Karpas-422 (cell line): ENCODE measurements at regions not wholly inside any gene's neighbourhood (a gene's known extent, or its start where the extent isn't known, plus 50 kb on each side); places are given as distances from the start of the nearest gene placed in this dataset.

ENCODE experiments used
- DNase-seq: peaks from one replicate; pipeline ENCODE4 v3.0.0-alpha.2; 2015
- H2AFZ ChIP-seq: fragments of 200-600 bp; sonication (generic); 2 replicates; pipeline ENCODE4 v1.6.1; 2014; ENCODE audit warnings: antibody characterized with exemption, low read length, mixed read lengths
- H3K27ac ChIP-seq: fragments of 200-600 bp; sonication (generic); 2 replicates; pipeline ENCODE4 v1.5.1; 2014; ENCODE audit warnings: mild to moderate bottlenecking, low read length, moderate library complexity
- H3K27me3 ChIP-seq: fragments of 200-600 bp; sonication (generic); 2 replicates; pipeline ENCODE4 v1.6.1; 2014; ENCODE audit warnings: low read length, mixed read lengths
- H3K36me3 ChIP-seq: fragments of 200-600 bp; sonication (generic); 2 replicates; pipeline ENCODE4 v1.6.1; 2014; ENCODE audit warnings: low read length, mixed read lengths; ENCODE audit not compliant: insufficient read depth
- H3K4me1 ChIP-seq: fragments of 200-600 bp; sonication (generic); 2 replicates; pipeline ENCODE4 v1.6.1; 2014; ENCODE audit warnings: mild to moderate bottlenecking, low read length, mixed read lengths
- H3K4me2 ChIP-seq: fragments of 200-600 bp; sonication (generic); 2 replicates; pipeline ENCODE4 v1.6.1; 2014; ENCODE audit warnings: low read length, low read depth, mild to moderate bottlenecking; ENCODE audit not compliant: poor library complexity, severe bottlenecking
- H3K4me3 ChIP-seq: fragments of 200-600 bp; sonication (generic); 2 replicates; pipeline ENCODE4 v1.5.1; 2014; ENCODE audit warnings: mild to moderate bottlenecking, antibody characterized with exemption, low read length, mixed read lengths
- H3K79me2 ChIP-seq: fragments of 200-600 bp; sonication (generic); 2 replicates; pipeline ENCODE4 v1.6.1; 2014; ENCODE audit warnings: mild to moderate bottlenecking, low read length, mixed read lengths
- H3K9ac ChIP-seq: fragments of 200-600 bp; sonication (generic); 2 replicates; pipeline ENCODE4 v1.6.0; 2014; ENCODE audit warnings: low read length
- H3K9me2 ChIP-seq: fragments of 200-600 bp; sonication (generic), shearing (Covaris generic); replicated peaks from 2 replicates; pipeline ENCODE4 v1.6.0; 2014; ENCODE audit warnings: mild to moderate bottlenecking, low read length, moderate library complexity; ENCODE audit not compliant: insufficient read depth
- H3K9me3 ChIP-seq: fragments of 300-700, 200-600 bp; sonication (generic); 2 replicates; pipeline ENCODE4 v1.6.1; 2014; ENCODE audit warnings: low read length, mixed read lengths
- H4K20me1 ChIP-seq: fragments of 200-600 bp; sonication (generic); 2 replicates; pipeline ENCODE4 v1.6.1; 2014; ENCODE audit warnings: mild to moderate bottlenecking, antibody characterized with exemption, low read length, low read depth; ENCODE audit not compliant: insufficient read depth

GRCh38 chr6:91683240-91683639, 1096.4 kb upstream of the MAP3K7 start:
- Histone ChIP-seq H3K9me2 (no peaks in the 10 kb centered on the region), H3K27me3 (no peaks in the 10 kb centered on the region), H2AFZ (no peak overlapping the region), H3K4me2 (no peak overlapping the region), H4K20me1 (no peaks in the 10 kb centered on the region), H3K4me1 (no peaks in the 10 kb centered on the region), H3K79me2 (no peaks in the 10 kb centered on the region), H3K9ac (no peak overlapping the region), H3K4me3 (no peak overlapping the region), H3K27ac (no peak overlapping the region), H3K9me3 (0 out of 2 replicates have a peak, but pooled peaks cover 7% of the 10 kb centered on the region), H3K36me3 (no peaks in the 10 kb centered on the region)
- no peak for DNase-seq

- no peak overlapping the region for H3K9ac ChIP-seq
- H3K27ac ChIP-seq: no peak overlapping the region
- H2AFZ ChIP-seq: no peak overlapping the region
- no peaks in the 10 kb centered on the region for H3K36me3 ChIP-seq
- peaks cover 7% of the 10 kb centered on the region for H3K9me3 ChIP-seq
- H4K20me1 ChIP-seq: no peaks in the 10 kb centered on the region
- no peaks in the 10 kb centered on the region; the same call in 1 of the 2 replicates for H3K9me2 ChIP-seq
- no peak overlapping the region for H3K4me3 ChIP-seq
- H3K79me2 ChIP-seq: no peaks in the 10 kb centered on the region
- DNase-seq: no peak
- H3K27me3 ChIP-seq: no peaks in the 10 kb centered on the region
- H3K4me1 ChIP-seq: no peaks in the 10 kb centered on the region
- H3K4me2 ChIP-seq: no peak overlapping the region
These were observed 1094.4 kb upstream of the MAP3K7 start for GRCh38 chr6:91681296-91681695.

- H3K9ac ChIP-seq: no peak overlapping the region
- H2AFZ ChIP-seq: no peak overlapping the region
- H3K27me3 ChIP-seq: no peaks in the 10 kb centered on the region
- no peaks in the 10 kb centered on the region for H4K20me1 ChIP-seq
- no peak overlapping the region for H3K4me2 ChIP-seq
- no peak overlapping the region for H3K4me3 ChIP-seq
- no peaks in the 10 kb centered on the region for H3K79me2 ChIP-seq
- no peaks in the 10 kb centered on the region; the same call in 1 of the 2 replicates for H3K9me2 ChIP-seq
- no peak overlapping the region for H3K27ac ChIP-seq
- H3K9me3 ChIP-seq: peaks cover 5% of the 10 kb centered on the region
- H3K4me1 ChIP-seq: no peaks in the 10 kb centered on the region
- H3K36me3 ChIP-seq: no peaks in the 10 kb centered on the region
- DNase-seq: no peak
These were observed 1092.0 kb upstream of the MAP3K7 start for GRCh38 chr6:91678679-91679446.

- Histone ChIP-seq H3K4me1 (no peaks in the 10 kb centered on the region), H3K9me3 (peaks cover 5% of the 10 kb centered on the region), H3K27me3 (no peaks in the 10 kb centered on the region), H3K27ac (no peak overlapping the region), H3K9me2 (no peaks in the 10 kb centered on the region; the same call in 1 of the 2 replicates), H3K9ac (no peak overlapping the region), H4K20me1 (no peaks in the 10 kb centered on the region), H3K4me3 (no peak overlapping the region), H3K4me2 (no peak overlapping the region), H2AFZ (no peak overlapping the region), H3K79me2 (no peaks in the 10 kb centered on the region), H3K36me3 (no peaks in the 10 kb centered on the region)
- no peak for DNase-seq
These were observed 1085.3 kb upstream of the MAP3K7 start for GRCh38 chr6:91672201-91672600.

- Histone ChIP-seq H3K9ac (no peak overlapping the region), H3K79me2 (no peaks in the 10 kb centered on the region), H3K9me2 (no peaks in the 10 kb centered on the region), H3K4me3 (no peak overlapping the region), H2AFZ (no peak overlapping the region), H3K4me2 (no peak overlapping the region), H3K27ac (no peak overlapping the region), H3K36me3 (no peaks in the 10 kb centered on the region), H3K4me1 (no peaks in the 10 kb centered on the region), H3K27me3 (no peaks in the 10 kb centered on the region), H4K20me1 (no peaks in the 10 kb centered on the region), H3K9me3 (peaks cover 7% of the 10 kb centered on the region; the same call in 1 of the 2 replicates)
- DNase-seq: no peak
These were observed 1083.0 kb upstream of the MAP3K7 start for GRCh38 chr6:91669871-91670268.

GRCh38 chr6:91669154-91669870, 1082.4 kb upstream of the MAP3K7 start:
- Histone ChIP-seq H3K9ac (no peak overlapping the region), H3K9me2 (no peaks in the 10 kb centered on the region), H2AFZ (no peak overlapping the region), H3K79me2 (no peaks in the 10 kb centered on the region), H3K36me3 (no peaks in the 10 kb centered on the region), H3K4me3 (no peak overlapping the region), H3K27me3 (no peaks in the 10 kb centered on the region), H3K4me2 (no peak overlapping the region), H3K9me3 (peaks cover 9% of the 10 kb centered on the region), H3K4me1 (no peaks in the 10 kb centered on the region), H3K27ac (no peak overlapping the region), H4K20me1 (no peaks in the 10 kb centered on the region)
- no peak for DNase-seq

- Histone ChIP-seq H4K20me1 (no peaks in the 10 kb centered on the region), H3K9ac (no peak overlapping the region), H3K79me2 (no peaks in the 10 kb centered on the region), H3K27ac (no peak overlapping the region), H3K4me1 (no peaks in the 10 kb centered on the region), H3K9me2 (no peaks in the 10 kb centered on the region), H3K4me2 (no peak overlapping the region), H3K4me3 (no peak overlapping the region), H3K27me3 (no peaks in the 10 kb centered on the region), H3K36me3 (no peaks in the 10 kb centered on the region), H2AFZ (no peak overlapping the region), H3K9me3 (peaks cover 12% of the 10 kb centered on the region)
- DNase-seq: no peak
These were observed 1080.7 kb upstream of the MAP3K7 start for GRCh38 chr6:91667596-91667995.

- no peaks in the 10 kb centered on the region for H4K20me1 ChIP-seq
- no peaks in the 10 kb centered on the region for H3K27me3 ChIP-seq
- no peaks in the 10 kb centered on the region for H3K9me2 ChIP-seq
- H3K79me2 ChIP-seq: no peaks in the 10 kb centered on the region
- no peak overlapping the region for H3K9ac ChIP-seq
- H3K4me3 ChIP-seq: no peak overlapping the region
- H2AFZ ChIP-seq: no peak overlapping the region
- no peak overlapping the region for H3K27ac ChIP-seq
- H3K4me1 ChIP-seq: no peaks in the 10 kb centered on the region
- no peak overlapping the region for H3K4me2 ChIP-seq
- H3K36me3 ChIP-seq: no peaks in the 10 kb centered on the region
- H3K9me3 ChIP-seq: peaks cover 12% of the 10 kb centered on the region
- DNase-seq: no peak
These were observed 1077.6 kb upstream of the MAP3K7 start for GRCh38 chr6:91664327-91664959.
